Stimulated activated memory B cell treated with anti-CD40 and anti-IgM and Interleukin-4, amounts not matched to agents 10 μg/mL and 1 μg/mL and 100 μg/mL, for 72 hours (primary cell): ENCODE measurements at regions not wholly inside any gene's neighbourhood (a gene's known extent, or its start where the extent isn't known, plus 50 kb on each side); places are given as distances from the start of the nearest gene placed in this dataset.

Experiments used
- ATAC-seq: fragments of 150-1000 bp; cut with Tn5 transposase; 2 replicates; pipeline ENCODE4 v1.10.0; 2021
- H3K27ac Mint-ChIP-seq: one replicate; pipeline ENCODE4 v1.8.0; 2022; ENCODE audit warnings: mild to moderate bottlenecking, mixed read lengths
- H3K27me3 Mint-ChIP-seq: one replicate; pipeline ENCODE4 v1.8.0; 2022; ENCODE audit warnings: mixed read lengths
- H3K36me3 Mint-ChIP-seq: one replicate; pipeline ENCODE4 v1.8.0; 2022; ENCODE audit warnings: mixed read lengths
- H3K4me1 Mint-ChIP-seq: one replicate; pipeline ENCODE4 v1.8.0; 2022; ENCODE audit warnings: mixed read lengths
- H3K4me3 Mint-ChIP-seq: one replicate; pipeline ENCODE4 v1.8.0; 2022; ENCODE audit warnings: mild to moderate bottlenecking, moderate library complexity, mixed read lengths
- H3K9me3 Mint-ChIP-seq: one replicate; pipeline ENCODE4 v1.8.0; 2022; ENCODE audit warnings: mixed read lengths

DNA sequence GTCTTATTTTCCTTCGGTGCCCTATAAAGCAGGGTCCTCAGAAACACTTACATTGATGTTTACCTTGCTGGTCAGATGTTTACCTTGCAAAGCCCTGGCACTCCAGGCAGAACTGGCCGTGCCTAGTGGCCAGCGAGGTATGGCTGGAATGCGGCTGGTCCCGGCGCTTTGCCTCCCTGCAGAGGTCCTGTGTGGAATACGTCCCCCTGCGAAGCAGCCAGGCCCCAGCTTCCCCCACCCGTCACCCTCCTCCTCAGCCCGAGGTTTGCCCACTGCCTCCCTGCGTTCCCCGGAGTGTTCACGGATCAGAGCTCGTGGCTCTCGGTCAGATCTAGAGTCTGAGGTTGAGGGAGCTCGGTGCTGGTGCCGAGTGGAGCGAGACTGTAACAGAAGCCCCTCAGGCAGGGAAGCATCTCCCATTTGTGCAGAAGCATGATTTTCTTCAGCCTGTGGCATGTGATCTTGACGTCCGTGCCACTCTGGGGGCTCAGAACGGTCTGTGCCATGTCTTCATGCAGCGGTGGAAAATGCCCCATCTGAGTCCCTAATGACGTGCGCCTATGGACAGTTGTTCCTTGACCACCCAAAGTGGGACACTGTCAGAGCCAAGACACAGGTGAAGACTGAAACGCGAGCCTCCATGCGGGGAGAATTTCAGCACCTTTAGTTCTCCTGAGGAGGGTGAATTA is 54.8 kb upstream of the SOX1 start:
- H3K36me3 Mint-ChIP-seq, result no peaks in the 10 kb centered on the region
- no peaks in the 10 kb centered on the region for H3K4me1 Mint-ChIP-seq
- H3K27ac Mint-ChIP-seq, result no peak overlapping the region
- H3K27me3 Mint-ChIP-seq, result no peaks in the 10 kb centered on the region
- peaks cover 6% of the 10 kb centered on the region for H3K9me3 Mint-ChIP-seq
- H3K4me3 Mint-ChIP-seq, result no peak overlapping the region
- no peak for ATAC-seq

DNA sequence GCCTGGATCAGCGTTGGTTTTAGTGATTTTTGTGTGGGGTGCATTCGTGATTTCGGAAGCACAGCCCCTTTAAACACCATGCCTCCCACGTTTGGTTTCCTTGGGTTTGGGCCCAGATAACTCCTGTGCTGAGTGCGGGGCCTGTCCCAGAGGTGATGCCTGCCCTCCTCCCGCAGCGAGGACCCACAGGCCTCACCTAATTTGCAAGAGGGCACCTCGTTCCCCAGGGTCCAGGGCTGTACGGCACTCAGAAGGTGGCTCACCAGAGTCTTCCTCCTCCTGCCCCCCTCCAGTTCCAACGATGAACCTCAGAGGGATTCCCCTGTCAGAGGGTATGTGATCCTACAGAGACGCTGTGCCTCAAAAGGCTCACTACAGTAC is 54.3 kb upstream of the SOX1 start:
- no peak for ATAC-seq
- H3K27ac Mint-ChIP-seq, result no peak overlapping the region
- peaks cover 6% of the 10 kb centered on the region for H3K9me3 Mint-ChIP-seq
- no peaks in the 10 kb centered on the region for H3K4me1 Mint-ChIP-seq
- no peaks in the 10 kb centered on the region for H3K27me3 Mint-ChIP-seq
- no peaks in the 10 kb centered on the region for H3K36me3 Mint-ChIP-seq
- H3K4me3 Mint-ChIP-seq, result no peak overlapping the region

DNA sequence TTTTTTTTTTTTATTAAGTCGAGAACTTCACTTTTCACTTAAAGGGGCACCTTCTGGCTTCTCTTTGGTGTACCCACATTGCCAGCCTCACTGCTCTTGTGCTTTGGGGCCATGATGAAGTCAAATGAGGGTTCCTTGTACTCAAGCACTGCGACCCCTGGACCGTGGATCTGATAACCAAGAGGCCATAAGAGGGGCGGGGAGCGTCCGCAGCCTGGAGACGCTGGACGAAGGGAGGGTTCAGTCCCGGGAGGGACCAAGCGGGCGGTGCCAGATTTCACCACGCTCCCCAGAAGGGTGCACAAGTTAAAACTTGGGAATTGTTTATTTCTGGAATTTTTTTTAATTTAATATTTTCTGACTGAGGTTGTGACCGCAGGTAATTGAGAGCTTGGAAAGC is 53.3 kb upstream of the SOX1 start:
- Mint-ChIP-seq H3K4me3 (no peak overlapping the region), H3K36me3 (no peaks in the 10 kb centered on the region), H3K27ac (no peak overlapping the region), H3K9me3 (peaks cover 3% of the 10 kb centered on the region), H3K4me1 (no peaks in the 10 kb centered on the region), H3K27me3 (no peaks in the 10 kb centered on the region)
- no peak for ATAC-seq

DNA sequence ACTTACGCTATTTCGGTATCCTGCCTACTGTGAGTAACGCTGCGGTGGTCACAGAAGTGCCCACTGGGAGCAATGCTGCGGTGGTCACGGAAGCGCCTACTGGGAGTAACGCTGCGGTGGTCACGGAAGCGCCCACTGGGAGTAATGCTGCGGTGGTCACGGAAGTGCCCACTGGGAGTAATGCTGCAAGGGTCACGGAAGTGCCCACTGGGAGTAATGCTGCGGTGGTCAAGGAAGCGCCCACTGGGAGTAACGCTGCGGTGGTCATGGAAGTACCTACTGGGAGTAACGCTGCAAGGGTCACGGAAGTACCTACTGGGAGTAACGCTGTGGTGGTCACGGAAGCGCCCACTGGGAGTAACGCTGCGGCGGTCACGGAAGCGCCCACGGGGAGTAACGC is 52.1 kb upstream of the SOX1 start:
- ATAC-seq, result no peak
- Mint-ChIP-seq H3K4me3 (no peak overlapping the region), H3K4me1 (no peaks in the 10 kb centered on the region), H3K27me3 (no peaks in the 10 kb centered on the region), H3K9me3 (peaks cover 3% of the 10 kb centered on the region), H3K27ac (no peak overlapping the region), H3K36me3 (no peaks in the 10 kb centered on the region)
